ENCODE measurements at regions not wholly inside any gene's neighbourhood (a gene's known extent, or its start where the extent isn't known, plus 50 kb on each side); places are given as distances from the start of the nearest gene placed in this dataset.

DNA sequence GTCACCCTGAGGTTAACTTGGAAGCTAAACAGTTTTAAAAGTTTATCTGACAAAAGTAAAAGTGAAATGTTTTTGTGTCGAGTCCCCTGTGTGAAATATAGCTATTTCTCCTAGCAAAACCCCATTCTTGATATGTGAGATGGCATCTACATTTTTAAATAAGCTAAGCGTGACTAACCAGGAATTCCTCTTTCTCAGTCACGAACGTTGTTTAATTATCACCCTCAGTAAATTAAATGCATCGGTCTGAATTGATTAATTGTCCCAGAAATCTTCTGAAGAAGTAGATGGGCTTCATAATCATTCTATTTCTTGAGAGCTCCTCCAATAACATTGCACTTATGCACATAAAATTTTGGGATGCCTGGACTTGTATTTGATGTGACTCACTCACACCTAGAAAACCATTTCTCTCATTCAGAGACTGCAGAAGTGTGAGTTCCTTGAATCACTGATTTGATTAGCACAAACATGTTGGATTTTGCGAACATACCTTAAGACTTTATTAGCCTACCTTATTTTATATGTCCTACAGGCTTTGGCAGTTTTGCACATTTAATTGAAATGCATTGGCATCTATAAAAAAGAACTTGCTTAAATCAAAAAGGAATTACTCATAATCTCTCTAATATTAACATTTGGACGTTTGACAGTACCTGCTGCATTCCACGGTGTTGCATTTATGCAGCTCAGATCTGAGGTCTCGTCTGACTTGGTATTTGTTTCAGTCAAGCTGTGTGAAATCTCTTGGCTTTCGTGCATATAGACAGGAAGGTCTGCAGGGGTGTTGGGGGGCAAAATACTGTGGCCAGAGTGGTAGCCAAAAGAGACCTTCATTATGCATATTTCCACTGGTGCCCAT, 475.2 kb downstream of the EPHA4 start:
- DNase-seq = no peak

DNA sequence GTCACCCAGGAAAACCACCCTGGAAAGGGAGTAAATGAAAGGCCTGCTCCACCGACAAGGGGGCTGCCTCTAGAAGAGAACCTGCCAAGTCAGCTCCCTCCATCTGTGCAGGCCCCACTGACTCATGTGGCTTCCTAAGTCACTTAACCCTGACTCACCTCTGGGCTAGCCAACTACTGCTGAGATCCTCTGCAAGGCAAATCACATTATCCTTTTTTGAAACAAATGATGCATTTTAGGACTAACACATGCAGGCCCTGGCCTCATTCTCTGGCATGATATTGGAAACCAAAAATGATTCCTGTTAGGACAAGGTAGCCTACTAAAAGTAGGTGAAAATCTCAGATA, 474.6 kb downstream of the EPHA4 start:
- DNase-seq = no peak

DNA sequence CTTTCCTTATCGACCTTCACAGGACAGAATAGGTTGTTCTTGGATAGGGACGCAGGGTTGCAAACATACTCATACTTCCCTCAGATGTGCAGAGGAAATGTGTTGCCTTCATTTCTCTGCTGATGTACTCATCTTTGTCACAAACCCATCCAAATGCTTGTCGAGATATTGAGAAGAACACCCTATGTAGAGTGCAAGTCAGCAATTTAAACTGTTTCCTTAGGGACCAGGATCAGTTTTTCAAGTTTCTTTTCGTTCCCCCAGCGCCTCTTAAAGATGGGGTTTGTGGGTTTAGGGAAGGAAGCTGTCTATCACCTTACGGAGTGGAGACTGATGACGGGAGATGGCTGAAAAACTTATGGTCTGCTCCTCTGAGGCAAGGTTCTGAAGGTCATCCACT, 474.2 kb downstream of the EPHA4 start:
- DNase-seq = no peak

DNA sequence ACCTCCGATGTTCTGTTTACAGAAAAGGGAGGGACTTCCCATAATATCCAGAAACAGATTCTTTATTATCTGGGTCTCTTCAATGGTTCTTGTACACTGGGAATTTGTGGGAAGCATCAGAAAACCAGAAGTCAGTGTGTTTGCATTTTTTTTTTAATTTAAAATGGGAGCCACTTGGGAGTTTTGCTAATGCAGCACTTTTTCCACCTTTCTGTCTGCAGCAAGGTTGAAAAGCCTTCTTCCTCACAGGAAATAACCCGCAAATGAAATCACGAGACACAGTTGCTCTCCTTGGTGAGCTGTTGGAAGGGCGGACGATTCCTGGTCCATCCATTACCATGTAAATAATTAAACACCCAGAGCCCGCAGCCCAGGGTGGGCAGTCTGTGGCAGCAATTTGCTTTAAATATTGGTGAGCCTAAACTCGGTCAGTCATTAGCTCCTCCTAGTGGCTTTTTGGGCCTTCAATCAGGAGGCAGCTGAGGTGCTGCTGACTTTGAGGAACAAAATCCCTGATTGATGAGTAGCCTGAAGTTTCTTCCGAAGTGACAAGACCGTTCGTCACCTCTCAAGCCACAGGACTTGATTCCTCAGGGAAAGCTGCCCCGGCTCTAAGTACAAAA, 471.5 kb downstream of the EPHA4 start:
- no peak for DNase-seq

DNA sequence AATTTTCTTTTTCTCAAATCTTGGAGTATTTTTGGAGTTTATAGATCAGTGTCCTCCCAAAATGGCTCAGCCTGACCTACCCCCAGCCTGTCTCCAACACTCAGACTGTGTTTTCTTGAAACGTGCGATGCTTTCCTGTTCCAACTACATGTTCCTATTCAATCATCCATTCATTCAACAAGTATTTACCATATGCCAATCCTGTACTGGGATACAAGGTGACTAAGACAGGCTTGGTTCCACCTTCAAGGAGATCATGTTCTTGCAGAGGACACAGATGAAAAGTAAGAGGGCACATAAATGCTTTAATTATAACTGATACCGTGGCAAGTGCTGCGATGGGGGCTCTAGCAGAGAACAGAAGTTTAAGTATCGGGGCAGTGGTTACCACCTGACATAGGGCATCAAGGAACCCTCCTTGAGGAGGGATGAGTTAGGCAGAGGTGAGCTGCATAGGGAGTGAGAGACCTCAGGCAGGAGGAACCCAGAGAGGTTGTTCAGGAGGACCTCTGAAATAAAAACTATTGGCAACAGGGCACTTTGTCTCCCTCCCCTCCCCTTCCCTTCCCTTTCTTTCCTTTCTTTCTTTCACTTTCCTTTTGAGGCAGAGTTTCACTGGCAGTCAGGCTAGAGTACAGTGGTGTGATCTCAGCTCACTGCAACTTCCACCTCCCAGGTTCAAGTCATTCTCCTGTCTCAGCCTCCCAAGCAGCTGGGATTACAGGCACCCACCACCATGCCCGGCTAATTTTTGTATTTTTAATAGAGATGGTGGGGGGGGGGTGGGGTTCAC, 469.0 kb downstream of the EPHA4 start:
- DNase-seq = no peak

DNA sequence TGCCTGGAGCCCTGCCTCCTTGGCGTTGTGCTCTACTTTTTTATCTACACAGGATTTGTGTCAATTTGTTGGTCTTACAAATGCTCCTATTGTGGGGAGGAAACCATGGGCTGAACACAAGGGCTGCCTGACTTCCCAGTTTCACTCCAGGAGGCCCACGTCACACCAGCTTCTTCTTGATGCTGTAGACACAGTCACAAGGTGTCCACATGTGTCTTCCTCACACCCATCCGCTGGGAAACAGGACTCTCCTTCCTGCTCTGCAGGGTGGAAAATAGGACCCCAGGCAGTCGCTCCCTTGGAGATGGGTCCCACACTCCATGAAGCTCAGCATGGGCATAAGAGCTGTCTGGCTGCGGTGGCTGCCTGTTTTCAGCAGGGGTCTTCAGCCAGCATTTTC, 468.2 kb downstream of the EPHA4 start:
- DNase-seq = no peak

DNA sequence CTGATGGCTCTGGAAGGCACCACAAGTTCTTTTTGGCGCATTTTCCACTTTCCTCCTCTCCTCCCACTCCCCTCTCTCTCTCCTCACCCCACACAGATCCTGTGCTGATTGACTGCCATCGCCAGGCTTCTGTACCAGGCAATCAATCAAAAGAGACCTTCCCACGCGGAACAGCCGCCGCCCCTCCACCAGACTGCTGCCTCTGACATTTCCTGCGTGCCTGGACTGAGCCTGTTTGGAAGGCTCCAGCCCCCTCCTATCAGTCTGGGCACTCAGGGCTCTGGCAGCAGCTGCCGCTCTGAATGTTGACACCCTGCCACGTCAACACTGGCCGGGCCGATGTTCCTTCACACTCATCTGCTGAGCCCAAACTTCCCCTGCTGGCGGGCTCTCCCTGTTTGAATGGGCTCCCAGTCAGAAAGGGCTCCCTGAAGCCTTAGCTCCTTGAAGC, 467.7 kb downstream of the EPHA4 start:
- no peak for DNase-seq

DNA sequence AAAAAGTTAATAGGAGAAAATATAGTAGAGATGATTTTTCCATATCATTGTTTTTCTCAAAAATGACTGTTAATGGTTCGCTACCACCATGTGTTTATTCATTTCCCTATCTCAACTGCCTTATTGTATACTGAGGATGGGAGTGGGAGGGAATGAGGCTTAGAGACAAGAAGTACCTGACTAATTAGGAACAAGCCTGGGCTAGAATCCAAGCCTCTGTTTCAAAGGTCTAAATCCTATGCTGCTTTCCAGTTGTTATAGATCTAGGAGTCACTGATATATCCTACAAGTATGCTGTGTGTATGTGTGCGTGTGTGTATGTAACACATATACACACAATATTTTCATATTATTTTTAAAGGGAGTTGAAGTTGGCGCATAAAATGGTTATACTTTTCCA, 465.9 kb downstream of the EPHA4 start:
- DNase-seq = no peak

DNA sequence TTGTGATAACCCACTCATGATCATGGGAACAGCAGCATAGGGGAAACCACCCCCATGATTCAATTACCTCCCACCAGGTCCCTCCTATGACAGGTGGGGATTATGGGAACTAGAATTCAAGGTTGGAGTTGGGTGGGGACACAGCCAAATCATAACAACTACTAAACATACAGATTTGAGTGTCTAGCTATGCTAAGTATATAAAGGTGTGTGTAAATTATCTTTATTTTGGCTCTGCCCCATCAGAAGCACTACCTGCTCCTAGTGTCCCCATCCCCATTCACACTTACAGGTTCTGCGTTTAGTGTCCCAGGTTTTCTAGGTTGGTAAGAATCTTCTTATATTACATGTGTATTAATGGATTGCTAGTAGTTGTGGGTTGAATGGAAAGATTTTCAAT, 464.7 kb downstream of the EPHA4 start:
- no peak for DNase-seq

DNA sequence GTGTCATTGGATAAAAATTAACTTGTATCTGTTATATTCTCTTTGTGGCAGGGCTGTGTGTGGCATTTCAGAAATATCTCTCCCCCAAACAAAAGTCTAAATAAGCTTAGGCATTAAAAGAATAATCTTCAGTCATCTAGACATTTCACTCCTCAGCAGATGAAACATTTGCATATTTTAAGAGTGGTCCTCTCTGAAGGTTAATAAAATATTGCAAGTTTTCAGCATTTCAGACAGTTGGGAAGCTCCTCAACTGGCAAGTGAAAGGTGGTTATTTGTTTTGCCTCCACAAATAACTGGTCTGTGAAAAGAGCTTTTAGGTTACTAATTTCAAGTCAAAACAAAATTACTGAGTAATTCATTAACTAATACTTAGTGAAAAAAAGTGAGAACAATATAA, 462.6 kb downstream of the EPHA4 start:
- DNase-seq = no peak

DNA sequence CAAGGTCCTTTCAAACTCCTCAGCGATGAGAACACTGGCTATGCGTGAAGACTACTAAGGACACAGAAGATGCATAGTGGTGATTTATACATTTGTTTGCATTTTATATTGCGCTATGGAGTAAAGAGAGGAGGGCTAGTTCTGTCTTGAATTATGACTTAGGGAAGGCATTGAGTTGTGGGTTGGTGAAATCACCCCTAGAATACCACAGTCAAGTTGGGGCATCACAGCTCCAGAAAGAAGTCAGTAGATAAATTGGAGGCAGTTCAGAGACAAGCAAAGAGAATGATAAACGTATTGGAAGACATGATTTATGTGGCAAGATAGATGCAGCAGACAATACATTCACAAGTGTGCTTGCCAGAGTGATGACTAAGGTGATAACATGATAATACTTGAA, 460.4 kb downstream of the EPHA4 start:
- no peak for DNase-seq

DNA sequence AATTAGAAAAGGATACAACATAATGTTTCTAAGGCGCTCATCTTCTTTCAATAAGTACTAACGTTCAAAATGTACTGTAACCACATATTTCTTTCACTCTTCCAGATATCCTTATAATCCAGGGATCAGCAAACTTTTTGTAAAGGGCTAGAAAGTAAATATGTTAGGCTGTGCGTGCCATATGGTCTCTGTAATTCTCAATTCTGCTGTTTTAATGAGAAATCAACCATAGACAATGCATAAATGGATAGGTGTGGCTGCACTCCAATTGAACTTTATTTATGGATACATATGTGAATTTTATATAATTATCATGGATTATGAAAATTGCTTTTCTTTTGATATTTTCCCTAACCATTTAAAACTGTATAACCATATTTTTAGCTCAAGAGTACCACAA, 459.4 kb downstream of the EPHA4 start:
- DNase-seq = no peak

DNA sequence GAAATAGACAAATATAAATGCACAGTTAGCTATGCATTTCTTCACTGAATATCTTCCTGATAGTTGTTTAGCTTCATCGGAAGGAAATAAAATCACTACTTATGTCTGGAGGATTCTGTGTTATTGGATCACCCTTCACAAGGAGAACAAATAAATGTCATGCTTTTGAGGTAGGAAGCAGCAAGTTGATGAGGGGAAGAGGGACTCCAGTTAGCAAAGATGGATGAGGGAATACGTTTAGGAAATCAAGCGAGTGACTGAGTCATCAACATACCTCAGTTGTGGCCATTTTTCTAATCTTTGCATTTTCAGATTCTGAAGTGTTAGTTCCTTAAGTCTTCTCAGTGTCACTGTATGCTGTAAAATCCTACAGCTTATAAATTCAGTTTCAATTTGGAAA, 456.2 kb downstream of the EPHA4 start:
- no peak for DNase-seq

DNA sequence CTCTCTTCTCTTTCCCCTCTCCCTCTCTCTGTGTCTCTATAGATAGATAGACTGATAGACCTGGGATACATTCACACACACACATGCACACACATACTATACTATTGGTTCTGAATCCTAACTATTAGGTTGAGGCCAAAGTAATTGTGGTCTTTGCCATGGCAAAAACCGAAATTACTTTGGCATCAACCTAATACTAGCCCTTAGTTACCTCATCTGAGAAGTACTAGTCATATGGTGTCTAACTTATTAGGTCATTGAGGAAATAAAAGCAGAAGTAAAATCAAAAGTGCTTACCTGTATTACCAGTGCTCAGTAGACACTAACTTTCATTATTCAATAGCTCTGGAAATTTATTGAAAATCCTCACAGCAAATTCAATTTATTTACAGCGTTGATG, 451.5 kb downstream of the EPHA4 start:
- DNase-seq = no peak

DNA sequence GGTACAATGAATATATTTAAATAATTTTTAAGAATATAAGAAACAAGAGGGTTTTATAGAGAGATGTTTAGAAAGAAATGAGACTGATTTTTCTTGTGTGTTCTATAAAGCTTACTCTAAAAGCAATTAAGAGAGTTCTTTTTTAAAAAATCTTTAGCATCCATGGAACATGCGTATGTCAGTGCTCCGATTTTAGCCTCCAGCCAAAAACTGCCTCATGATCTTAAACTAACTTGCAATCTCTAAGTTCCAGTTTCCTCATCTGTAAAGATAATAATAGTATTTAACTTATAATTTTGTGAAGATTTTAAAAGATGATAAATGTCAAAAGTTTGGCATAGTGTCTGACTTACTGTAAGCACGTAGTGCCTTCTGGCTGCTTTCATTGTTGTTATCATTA, 448.7 kb downstream of the EPHA4 start:
- DNase-seq = no peak

DNA sequence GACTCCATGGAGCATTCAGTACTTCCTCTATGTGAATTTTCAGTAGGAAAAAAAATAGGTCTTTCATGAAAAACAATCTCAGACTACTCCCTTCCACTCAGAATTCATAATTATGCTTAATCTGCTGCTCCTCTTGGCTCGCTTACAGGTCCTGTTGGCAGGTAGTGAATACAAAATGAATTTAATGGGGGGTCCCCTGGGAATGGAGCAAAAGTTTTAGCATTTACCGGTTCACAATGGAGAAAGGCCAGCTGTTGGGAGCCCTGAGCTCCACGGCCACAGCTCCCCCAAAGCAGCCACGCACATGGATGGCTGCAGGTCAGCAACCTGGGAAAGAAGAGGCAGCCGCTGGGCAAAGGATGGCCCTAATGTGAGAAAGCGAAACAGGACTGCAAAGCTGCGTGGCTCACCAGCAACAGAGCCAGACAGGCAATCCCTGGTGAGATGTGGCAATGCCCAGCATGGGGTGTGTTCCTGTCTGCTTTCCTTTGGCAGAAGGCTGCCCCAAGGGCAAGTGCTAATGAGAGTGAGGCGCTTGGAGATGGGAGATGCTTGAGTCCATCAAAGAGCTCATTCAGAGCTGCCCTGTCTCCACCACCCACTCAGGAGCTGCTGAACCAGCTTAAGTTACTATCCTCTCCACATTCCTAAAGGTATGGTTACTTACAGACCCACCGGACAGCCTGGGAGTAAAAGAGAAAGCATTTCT, 447.4 kb downstream of the EPHA4 start:
- DNase-seq = no peak

DNA sequence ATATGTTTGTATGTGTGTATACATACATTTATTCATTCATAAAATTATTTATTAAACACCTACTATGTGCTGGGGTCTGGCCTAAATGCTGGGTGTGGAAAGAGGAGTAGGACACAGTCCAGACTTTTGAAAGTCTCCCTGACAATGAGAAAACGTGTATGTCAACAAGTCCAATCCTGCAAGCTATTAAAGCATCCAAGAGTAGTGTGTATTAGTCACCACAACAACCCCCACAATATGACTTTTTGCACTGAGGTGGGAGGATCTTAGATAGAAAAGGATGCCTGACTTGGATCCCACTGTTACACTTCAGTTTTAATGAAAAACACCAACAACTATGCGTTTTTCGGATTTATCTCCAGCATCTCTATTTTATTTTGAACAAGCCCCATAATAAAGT, 446.4 kb downstream of the EPHA4 start:
- no peak for DNase-seq

DNA sequence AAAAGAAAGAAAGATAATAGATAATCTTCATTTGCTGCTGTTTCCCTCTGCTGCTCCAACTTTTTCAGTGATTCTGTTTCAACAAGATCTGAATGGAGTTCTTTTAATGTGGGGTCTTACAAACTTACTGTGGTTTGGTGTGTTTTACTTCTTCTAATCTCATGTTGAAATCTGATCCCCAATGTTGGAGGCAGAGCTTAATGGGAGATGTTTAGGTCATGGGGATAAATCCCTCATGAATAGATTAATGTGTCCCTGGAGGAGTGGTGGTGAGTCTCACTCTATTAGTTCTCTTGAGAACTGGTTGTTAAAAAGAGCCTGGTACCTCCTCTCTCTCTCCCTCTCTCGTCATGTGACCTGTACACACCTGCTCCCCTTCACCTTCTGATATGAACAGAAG, 442.4 kb downstream of the EPHA4 start:
- no peak for DNase-seq

DNA sequence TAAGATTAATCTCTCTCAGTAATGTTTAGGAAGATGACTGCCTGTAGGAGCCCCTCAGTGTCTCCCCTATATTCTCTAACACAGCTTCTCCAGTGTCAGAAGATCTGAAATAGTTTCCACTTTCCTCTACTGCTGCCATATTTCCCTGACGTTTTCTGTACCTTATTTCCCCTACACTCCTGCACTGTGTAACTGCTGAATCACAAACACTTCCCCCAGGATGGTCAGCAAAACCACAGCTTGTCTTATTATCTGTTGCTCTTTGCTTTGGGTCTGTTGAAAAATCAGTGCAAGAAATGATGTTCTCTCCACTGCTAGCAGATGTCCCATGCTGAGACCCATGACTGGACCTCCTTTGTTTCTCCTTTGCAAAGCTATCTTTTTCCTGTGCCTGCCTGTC, 441.7 kb downstream of the EPHA4 start:
- no peak for DNase-seq

DNA sequence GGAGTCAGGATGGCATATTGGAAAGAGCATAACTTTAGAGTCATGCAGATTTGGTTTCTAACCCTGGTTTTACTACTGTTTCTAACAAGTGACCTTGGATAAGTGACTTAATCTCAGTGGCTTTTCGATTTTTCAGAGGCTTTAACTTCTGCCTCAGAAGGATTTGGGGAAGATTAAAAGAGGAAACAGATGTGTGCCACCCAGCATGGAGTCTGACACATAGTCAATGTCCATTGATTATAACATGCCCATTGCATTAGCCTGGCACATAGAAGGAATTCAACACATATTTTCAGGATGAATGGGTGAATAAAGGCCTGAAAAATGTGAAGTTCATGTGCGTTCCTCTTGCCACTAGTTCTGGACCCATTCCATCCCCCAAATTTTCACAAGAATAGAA, 438.2 kb downstream of the EPHA4 start:
- no peak for DNase-seq

DNA sequence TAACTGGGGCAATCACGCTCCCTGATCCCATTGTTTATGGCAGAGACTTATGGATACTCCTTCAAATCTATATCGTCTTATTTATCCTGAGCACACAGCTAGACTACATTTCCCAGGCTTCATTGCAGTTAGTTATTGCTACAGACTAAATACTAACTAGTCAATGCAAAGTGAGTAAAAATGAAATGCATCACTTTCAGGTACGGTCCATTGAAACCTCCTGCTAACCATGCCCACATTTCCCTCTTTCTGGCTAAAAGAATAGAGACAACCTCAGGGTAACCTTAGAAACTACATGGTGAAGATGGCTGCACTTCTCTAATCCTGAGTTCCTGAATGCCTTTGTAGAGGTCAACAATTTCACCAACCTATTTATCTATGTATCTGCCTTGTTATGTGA, 437.4 kb downstream of the EPHA4 start:
- DNase-seq = no peak

DNA sequence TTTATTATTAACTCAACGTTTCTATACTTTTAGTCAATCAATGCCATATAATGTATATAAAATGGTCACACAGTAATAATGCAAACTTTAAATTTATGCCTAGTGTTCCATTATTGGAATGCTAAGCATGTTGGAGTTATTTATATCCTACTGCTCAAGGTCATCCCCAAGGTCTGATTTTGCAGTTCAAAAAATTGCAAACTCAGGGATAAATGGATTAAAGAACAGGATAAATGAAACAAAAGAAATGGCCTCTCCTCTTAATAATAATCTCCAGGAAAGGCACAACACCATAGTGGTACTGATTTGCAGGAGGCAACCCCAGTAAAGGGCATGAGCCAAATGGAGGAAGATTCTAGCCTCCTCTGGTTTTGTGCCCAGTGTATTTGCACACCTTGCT, 436.4 kb downstream of the EPHA4 start:
- no peak for DNase-seq

DNA sequence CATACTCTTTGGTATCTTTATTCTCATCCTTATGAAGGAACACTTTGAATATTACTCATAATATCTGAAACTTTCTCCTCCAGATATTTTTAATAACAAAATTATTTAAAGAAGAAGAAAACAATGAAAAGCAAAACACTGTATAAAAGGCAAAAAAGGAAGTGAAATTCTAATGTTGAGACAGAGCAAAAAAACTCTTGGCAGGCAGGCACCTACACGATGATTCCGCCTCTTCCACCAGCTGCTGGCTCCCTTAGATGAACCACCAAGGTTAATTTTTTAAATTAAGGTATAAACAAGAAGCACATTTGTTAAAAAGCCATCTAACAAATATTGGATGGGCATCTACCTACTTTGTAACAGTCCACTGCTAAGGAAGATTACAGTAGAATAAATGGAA, 434.7 kb downstream of the EPHA4 start:
- no peak for DNase-seq
